GM19324 (cell line): ENCODE measurements at regions not wholly inside any gene's neighbourhood (a gene's known extent, or its start where the extent isn't known, plus 50 kb on each side); places are given as distances from the start of the nearest gene placed in this dataset.
"Not testable (repeated sequence)": the region's sequence is repeated elsewhere in the genome, so short reads cannot be mapped to it uniquely, and the experiment has no call there.

Experiments
- ATAC-seq: cut with Tn5 transposase; IDR thresholded peaks from one replicate; pipeline ENCODE4 v1.9.1; 2021; ENCODE audit warnings: mild to moderate bottlenecking, moderate library complexity; ENCODE audit not compliant: unreplicated experiment, low FRiP score

- ATAC-seq, result no peak
Observed at GRCh38 chr2:150075831-150076230, 411.6 kb downstream of the RND3 start.

DNA sequence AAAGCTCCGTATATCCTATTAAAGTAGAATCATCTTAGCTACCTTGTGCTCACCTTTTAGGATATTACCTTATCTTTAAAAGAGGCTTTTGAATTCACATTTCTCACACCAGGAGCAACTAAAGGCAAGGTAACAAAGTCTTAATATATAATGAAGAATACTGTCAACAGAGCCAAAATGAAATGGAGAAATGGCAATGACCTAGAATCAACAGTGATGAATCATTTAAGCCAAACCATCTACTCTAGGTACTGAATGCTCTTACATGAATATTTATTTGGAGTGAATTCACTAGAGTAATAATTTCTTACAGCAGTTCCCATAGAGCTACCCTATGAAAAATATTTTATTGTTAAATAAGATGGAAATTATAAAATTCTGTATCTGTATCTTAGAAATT, 421.0 kb downstream of the RND3 start:
- ATAC-seq, result no peak

DNA sequence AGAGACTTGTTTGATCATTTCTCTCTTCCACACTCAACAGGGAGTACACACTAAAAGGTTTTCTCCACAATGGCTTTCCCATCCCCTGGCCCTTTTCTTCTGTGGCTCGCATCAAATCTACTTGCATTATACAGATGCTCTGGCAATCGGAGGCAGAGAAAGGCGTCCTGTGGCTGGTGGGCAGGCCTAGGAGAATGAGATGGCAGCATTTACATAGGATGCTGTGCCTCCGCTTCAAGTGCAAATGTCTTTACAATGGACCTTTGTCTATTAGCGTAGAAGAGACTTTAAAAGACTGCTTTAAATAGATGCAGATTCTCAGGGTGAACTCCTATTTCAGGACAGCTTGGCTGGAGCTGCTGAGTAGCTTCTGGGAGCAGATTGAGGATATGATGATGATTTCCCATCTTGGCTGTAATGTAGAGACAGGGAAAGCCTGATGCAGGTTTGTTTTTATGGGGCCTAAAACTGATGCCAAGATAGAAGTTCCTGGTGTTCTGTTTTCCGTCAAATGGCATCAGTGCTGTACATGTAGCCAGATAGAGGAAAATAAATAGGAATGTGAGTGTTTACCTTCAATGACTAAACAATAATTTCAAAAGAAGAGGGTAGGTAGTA, 423.4 kb downstream of the RND3 start:
- ATAC-seq, result no peak

GRCh38 chr2:150063432-150063889, 424.0 kb downstream of the RND3 start:
- no peak for ATAC-seq

DNA sequence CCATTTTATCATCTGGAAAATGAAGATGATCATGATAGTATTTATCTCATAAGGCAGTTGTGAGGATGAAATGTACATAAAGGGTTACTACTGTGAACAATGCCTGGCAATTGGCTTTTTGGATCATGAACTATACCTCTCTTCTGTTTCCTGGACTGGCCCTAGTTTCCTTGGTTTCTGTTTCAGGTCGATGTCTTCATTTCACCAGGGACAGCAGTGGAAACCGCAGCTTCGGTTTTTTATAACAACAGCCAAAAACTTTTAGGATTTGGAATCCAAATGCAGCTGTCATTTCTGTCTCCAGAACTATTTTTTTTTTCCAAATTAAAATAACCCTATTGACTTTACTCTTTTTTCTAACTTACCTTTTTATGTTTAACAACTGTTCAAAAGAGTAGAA, 425.1 kb downstream of the RND3 start:
- no peak for ATAC-seq

DNA sequence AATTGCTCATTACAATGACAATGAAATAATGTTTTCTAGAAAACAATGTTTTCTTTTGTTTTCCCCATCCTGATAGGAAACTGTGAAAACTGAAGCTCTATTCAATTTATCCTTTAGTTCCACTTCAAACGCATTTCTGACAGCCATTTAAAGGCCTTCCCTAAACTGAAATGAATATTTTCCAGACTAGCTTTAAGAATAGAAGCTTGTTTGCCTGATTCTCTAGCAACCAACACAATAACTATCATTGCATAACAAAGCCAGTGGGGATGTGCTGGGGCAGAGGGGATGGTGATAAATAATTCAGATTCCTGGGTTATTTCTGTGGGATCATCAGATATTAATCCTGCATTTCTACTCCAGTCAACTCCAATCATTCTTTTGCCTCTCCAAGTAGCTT, 427.1 kb downstream of the RND3 start:
- ATAC-seq, result no peak

- ATAC-seq, result not testable (repeated sequence)
Observed at GRCh38 chr2:150059676-150060075, 427.8 kb downstream of the RND3 start.

- ATAC-seq, result no peak
Observed at GRCh38 chr2:150052457-150052856, 435.0 kb downstream of the RND3 start.

GRCh38 chr2:150051004-150051403, 436.5 kb downstream of the RND3 start:
- ATAC-seq, result no peak

DNA sequence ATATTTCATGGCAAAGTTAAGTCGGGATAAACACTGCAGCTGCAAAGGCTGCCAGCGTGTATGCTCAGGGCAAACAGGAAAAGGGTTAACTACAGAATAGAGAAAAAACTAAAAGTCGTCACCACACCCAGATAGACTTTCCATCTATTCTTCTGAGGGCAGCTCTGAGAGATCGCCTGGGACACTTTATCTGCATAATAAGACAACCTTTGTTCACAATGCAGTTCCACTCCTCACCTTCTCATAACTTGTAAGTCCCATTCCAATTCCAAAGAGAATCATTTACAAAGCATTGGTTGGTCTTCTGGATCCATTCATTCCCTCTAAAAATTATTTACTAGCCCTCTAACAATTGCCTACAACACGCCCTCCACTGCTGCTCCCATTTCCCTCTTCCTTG, 437.4 kb downstream of the RND3 start:
- ATAC-seq, result no peak

GRCh38 chr2:150047620-150048222, 439.7 kb downstream of the RND3 start:
- no peak for ATAC-seq

GRCh38 chr2:150046810-150047209, 440.7 kb downstream of the RND3 start:
- ATAC-seq, result no peak

DNA sequence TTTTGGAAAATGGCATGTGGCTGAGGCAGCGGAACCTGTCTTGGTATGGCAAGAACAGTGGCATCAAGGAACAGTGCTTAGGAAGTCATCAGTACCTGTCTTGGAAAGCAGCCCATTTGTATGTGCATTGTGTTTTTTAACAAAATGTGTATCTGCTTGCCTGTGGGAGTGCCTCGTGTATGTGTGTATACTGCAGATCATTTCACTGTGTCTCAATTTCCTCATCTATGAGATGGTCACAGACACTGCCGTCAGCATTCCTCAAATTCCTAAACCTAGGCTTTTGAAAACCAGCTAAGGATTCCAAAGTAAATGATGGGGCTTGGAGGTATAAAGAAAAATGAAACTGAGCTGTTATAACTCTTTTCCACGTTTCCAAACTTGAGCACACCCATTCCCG, 441.3 kb downstream of the RND3 start:
- no peak for ATAC-seq

GRCh38 chr2:150045601-150046000, 441.9 kb downstream of the RND3 start:
- ATAC-seq, result no peak

DNA sequence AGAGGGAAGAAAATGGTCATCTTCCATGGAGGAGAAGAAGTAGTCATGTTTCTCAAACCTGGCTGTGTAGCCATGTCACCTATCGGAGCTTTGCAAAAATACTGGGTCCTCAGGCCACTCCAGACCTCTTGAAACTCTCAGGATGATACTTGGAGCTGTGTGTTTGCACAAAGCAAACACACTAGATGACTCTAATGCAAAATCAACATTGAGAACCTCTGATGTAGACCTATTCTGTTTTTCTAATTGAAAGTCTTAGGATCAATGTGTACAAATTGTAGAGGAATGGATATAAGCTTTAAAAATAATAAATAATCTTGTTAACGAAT, 444.3 kb downstream of the RND3 start:
- ATAC-seq, result no peak

DNA sequence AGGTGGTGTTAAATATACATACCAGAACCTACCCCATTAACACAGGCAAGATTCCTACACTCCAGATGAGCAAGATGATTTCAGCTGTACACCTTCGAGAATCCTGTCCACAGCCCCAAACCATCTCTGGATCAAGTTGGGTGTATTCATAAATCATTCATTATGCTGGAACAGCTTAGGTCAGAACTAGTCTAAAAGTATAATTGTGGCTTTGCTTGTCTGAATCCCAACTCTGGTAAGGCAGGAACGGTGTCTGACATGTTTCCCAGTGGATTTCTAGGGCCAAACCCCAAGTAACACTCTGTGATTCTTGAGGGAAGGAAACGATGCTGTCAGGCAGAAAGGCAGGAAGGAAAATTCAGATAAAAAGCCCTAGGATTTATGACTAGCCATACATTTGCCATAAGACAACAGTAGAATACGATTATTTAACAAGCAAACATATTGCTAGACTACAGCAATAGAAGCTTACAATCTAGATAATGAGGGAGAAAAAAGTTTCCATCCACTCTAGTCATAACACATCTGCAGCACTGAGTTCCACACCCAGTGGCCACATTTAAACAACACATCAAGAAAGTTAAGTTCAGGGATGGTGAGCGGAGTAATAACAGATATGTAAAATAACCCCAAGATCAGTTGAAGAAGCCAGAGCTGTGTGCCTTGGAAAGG, 444.8 kb downstream of the RND3 start:
- ATAC-seq, result no peak

- ATAC-seq, result no peak
Observed at GRCh38 chr2:150041722-150042425, 445.6 kb downstream of the RND3 start.

DNA sequence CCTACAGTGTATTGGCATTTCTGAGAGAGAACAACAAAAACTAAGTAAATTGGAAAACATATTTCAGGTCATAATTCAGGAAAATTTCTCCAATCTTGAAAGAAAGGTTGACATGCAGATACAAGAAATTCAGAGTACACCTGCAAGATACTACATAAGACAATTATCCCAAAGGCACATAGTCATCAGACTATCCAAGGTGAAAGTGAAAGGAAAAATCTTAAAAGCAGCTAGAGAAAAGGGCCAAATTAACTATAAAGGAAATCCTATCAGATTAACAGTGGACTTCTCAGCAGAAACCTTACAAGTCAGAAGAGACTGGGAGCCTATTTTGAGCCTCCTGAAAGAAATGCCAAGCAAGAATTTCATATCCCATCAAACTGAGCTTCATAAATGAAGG, 449.0 kb upstream of the MMADHC start:
- ATAC-seq, result no peak

GRCh38 chr2:150034665-150035064, 447.1 kb upstream of the MMADHC start:
- ATAC-seq, result no peak

DNA sequence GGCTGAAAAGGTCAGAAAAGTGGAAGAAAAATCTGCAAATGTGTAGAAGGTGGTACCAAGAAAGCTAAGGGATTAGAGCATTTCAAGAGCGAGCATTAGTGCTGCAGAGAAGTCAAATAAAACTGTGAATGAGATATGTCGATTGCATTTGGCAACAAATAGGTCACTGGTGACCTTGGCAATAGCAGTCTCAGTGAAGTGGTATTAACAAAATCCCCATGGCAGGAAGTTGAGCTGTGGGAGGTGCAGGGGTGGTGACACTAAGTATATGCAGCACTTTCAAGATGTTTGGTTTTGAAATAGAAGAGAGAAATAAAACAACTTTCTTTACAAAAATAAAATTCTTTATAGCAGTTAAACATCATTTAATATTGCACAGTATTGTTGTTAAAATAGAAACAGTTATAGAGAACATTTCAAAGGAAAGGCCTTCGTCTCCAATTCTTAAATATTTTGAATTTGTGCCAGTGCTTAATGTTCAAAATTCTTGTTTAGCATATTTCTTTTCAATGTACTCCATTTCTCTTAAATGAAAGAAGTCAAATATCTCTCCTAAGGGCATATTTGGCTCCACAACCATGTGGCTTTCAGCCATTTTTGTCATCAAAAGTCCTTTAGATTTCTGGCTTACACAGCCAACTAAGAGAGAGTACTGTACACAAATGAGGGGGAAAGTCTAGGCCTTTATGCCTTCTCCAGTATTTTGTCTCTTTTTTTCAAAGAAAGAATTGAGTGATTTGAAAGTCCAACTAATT, 443.0 kb upstream of the MMADHC start:
- no peak for ATAC-seq

- ATAC-seq, result no peak
Observed at GRCh38 chr2:150028322-150028721, 440.7 kb upstream of the MMADHC start.
